ENCODE measurements at regions not wholly inside any gene's neighbourhood (a gene's known extent, or its start where the extent isn't known, plus 50 kb on each side); places are given as distances from the start of the nearest gene placed in this dataset.
A peak's percentile ranks its signal among the peaks of the same experiment; 100 is the strongest.

GRCh38 chr4:124282301-124282898 is 430.1 kb downstream of the ANKRD50 start:
- DNase-seq: no peak

- DNase-seq: no peak
Observed at GRCh38 chr4:124288706-124289486, 423.6 kb downstream of the ANKRD50 start.

GRCh38 chr4:124290678-124291077 is 421.9 kb downstream of the ANKRD50 start:
- no peak for DNase-seq

DNA sequence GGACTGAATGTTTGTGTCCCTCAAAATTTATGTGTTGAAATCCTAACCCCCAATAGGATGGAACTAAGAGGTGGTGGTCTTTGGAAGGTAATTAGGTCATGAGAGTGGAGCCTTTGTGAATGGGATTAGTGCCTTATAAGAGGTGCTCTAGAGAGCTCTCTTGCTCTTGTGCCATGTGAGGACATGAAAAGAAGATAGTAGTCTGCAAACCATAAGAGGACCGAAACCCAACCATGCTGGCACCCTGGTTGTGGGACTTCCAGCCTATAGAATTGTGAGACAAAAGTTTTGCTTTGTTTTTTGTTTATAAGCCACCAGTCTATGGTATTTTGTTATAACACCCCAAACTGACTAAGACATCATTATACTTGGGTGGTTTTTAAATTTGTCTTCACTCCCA is 417.1 kb downstream of the ANKRD50 start:
- DNase-seq: no peak

- DNase-seq: no peak
Observed at GRCh38 chr4:124304941-124305340, 407.6 kb downstream of the ANKRD50 start.

- DNase-seq: no peak
Observed at GRCh38 chr4:124306352-124306751, 406.2 kb downstream of the ANKRD50 start.

DNA sequence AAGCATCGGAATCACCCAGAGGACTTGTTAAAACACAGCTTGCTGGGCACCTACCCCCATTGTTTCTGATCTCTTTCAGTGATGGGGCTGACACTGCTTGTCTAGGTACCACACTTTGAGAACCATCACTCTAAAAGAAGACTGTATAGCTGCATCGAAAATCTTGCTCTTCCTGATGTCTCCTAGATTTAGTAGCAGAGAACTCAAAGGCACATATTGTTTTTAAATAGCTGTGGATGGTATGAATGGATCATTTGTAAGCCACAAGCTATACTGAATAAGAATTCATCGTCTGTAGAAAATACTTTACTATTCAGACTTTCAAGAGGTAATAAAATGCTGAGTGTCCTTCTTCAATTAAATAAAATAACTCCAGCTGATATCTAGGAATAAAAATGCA is 405.4 kb downstream of the ANKRD50 start:
- no peak for DNase-seq

- DNase-seq: no peak
Observed at GRCh38 chr4:124318292-124318691, 394.2 kb downstream of the ANKRD50 start.

- no peak for DNase-seq
Observed at GRCh38 chr4:124321364-124321763, 391.2 kb downstream of the ANKRD50 start.

DNA sequence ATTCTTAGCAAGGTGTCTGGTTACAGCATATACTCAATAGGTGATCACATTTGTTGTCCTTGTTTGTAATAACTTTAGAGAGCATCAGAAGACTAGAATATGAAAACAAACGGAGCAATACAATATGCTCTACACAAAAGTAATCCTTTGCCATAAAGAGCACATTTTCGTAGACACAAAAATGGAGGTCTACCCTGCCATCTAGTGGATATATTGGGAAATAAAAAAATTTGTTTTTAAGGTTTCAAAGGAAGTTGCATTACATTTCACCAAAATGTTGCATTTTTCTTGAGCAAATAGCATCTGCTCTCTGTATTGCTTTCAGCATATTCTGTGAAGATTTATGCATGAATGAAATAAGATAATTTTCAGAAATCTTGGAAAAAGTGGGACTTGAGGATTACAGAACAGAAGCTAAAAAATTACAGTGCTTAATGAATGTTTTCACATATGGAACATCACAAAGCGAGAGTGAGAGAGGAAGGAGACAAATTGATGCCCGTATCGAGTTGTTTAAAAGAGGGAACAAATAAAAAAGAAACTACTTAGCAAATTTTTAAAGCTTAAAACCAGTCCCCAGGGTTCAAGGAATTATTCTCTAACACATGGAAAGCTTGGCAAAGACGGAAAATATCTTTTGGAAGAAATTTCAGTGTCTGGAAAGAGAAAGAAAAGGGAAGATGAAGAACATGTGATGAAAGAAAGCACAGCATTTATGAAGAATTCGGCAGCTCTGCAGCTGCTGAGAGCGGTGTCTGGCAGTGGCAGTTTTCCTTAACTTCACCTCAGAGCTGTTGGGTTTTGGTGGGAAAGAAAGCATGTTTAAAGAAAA is 390.1 kb downstream of the ANKRD50 start:
- peak; percentile 26 for DNase-seq

- no peak for DNase-seq
Observed at GRCh38 chr4:124325690-124326089, 386.8 kb downstream of the ANKRD50 start.

DNA sequence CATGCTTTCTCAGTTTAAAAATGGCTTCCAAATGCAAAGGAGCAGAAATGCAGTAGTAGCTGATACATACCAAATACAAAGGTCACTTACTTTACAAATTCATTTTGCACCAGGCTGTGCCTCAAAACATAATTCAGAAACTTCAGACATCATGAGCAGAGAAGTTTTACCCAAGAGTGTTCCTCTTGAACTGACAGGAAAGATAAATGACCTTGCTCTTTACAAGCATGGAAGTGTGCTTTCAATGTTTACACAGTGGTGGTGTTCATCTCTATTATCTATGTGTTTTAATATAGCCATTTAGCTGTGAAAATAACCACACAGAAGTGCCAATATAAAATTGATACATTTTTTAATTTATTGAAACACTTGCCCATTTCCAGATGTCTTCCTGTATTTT is 383.4 kb downstream of the ANKRD50 start:
- no peak for DNase-seq

DNA sequence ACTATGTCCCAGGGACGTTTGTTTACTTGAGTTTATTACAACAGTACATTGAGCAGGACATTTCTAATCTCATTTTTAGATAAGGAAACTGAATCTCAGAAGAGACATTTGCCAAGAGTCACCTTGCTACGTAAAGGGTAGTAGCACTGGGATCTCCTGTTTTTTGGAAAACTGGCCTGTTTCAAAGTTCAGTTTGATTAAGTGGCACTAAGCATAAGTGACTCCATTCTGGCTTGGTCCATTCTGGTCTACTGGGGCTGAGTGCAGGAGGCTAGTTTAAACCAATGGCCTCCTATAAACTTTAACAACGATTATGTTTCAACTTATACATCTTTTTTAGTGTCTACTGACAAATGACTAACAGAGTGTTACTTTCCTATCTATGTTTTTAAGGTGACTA is 382.5 kb downstream of the ANKRD50 start:
- DNase-seq: no peak

- DNase-seq: no peak
Observed at GRCh38 chr4:124331781-124332180, 380.8 kb downstream of the ANKRD50 start.

GRCh38 chr4:124333466-124333865 is 379.1 kb downstream of the ANKRD50 start:
- DNase-seq: no peak

DNA sequence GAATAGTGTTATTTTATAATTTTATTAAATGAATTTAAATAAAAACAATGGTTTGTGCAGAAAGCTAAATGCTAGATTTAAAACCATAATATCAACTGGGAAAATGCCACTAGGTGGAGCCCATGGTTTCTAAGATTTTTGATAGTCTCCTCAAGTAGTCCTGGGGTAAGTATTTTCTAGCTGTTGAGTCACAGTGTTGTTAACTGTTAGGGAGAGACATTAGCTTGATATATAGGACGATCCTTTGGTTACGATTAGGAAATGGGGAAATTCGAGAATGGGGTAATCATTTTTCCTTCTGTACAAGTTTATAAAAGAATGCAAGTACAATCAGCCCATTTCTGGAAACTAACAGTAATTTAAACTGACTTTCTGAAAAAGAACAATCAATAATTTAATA is 378.4 kb downstream of the ANKRD50 start:
- peak; percentile 74 for DNase-seq

- DNase-seq: no peak
Observed at GRCh38 chr4:124337874-124338273, 374.7 kb downstream of the ANKRD50 start.

DNA sequence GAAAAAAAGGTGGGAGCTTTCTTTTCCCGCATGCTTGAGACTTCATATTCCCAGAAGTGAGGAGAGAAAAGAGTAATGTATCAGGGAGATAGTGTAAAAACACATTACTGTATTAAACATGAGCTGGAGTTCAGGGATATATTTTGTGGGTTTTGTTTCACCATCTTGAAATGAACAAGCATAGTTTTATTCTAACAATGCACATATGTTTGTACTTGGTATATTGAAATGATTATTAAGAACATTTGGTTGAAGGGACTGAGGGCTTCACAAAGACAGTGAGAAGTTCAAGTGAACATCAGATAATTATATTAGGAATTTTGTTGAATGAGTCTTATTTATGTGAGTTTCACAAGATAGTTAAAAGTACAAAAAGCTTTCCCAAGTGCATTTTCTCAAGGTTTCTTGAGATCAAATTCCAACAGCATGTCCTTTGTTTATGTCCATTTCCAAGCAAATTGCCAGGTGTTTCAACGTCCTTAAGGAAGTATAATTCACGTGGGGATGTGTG is 368.8 kb downstream of the ANKRD50 start:
- no peak for DNase-seq

GRCh38 chr4:124372916-124373315 is 339.6 kb downstream of the ANKRD50 start:
- DNase-seq: no peak

DNA sequence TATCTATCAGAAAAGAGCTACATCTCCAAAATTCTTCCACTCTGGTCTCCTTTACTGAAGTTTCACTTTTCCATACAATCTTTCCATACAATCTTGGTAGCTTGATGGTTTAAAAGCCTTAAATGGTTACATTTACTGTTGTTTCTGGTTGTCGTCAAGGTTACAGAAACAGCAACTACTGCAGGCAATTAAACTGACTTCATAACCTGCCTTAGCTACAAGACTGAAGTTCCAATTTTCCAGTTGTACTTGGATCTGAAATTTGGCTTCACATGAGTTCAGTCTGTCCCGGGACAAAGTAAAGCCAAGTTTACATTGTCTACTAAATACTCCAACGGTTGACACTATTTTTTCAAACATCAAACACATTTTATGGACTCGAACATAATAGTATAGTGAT is 326.4 kb downstream of the ANKRD50 start:
- no peak for DNase-seq

DNA sequence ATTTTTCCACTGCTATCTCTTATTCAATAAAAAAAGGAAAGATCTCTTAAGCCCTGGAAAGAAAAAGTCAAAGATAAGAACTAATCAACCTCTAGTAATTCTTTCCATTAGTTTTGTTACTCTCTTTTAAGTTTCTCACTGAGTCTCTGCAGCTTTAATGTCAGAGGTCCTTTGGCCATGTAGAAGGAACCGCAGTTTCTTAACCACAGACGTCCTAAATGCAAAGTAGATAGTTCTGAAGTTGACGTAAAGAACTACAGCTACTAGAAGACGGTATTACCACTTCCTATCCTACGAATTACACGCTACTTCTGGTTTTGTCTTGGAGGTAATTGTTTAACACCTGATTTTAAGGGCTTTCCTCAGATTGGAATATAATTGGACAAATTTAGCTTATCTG is 325.9 kb downstream of the ANKRD50 start:
- DNase-seq: no peak

- DNase-seq: no peak
Observed at GRCh38 chr4:124389591-124389990, 322.9 kb downstream of the ANKRD50 start.

- DNase-seq: no peak
Observed at GRCh38 chr4:124390861-124391260, 321.7 kb downstream of the ANKRD50 start.

DNA sequence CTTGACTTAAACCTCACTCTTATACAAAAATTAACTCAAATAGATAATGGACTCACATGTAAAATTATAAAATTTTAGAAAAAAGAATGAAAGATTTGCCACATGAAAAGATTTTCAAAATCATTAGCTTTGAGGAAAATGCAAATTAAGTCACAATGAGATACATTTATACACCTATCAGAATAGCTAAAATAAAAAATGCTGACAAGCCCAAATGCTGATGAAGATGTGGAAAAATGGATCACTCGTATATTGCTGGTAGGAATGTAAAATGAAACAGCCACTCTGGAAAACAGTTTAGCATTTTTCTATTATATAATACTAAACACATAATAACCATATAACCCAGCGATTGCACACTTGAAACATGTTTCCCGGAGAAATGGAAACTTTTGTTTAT is 316.2 kb downstream of the ANKRD50 start:
- DNase-seq: no peak

Measured in kidney glomerular epithelial cell (primary cell).